ENCODE measurements at regions not wholly inside any gene's neighbourhood (a gene's known extent, or its start where the extent isn't known, plus 50 kb on each side); places are given as distances from the start of the nearest gene placed in this dataset.

DNA sequence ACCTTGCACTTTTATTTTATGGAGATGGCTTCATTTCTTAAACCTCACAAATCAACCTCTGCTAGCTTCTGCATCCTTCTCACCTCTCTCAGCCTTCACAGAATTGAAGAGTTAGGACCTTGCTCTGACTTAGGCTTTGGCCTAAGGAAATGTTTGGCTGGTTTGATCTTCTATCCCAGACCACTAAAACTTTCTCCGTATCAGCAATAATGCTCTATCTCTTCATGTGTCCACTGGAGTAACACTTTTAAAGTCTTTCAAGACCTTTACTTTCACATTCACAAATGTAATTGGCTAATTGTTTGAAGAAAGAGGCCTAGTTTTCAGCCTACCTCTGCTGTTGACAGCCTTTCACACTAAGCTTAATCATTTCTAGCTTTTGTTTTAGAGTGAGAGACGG, 212.9 kb downstream of the TTLL2 start:
- Histone ChIP-seq H3K4me1 (ENCODE audit: control insufficient read depth, insufficient read depth, low read length) (peaks cover under 1% of the 10 kb centered on the region), H3K27ac (ENCODE audit: low read depth, low read length) (no peak overlapping the region), H3K27me3 (ENCODE audit: control insufficient read depth, insufficient read depth, low read length, poor library complexity, severe bottlenecking) (no peaks in the 10 kb centered on the region), H3K4me3 (ENCODE audit: low read length) (no peak overlapping the region), H3K9ac (ENCODE audit: extremely low read depth, low read length, poor library complexity, severe bottlenecking) (no peak overlapping the region), H3K36me3 (ENCODE audit: control insufficient read depth, insufficient read depth, low read length) (no peaks in the 10 kb centered on the region), H3K9me3 (ENCODE audit: control insufficient read depth, low read length) (peaks cover 34% of the 10 kb centered on the region)
- Mint-ChIP-seq H3K4me3 (no peak overlapping the region), H3K4me1 (peaks cover 10% of the 10 kb centered on the region), H3K9me3 (peaks cover 41% of the 10 kb centered on the region), H3K27ac (no peak overlapping the region), H3K36me3 (ENCODE audit: low read depth) (no peaks in the 10 kb centered on the region), H3K27me3 (ENCODE audit: insufficient read depth) (no peaks in the 10 kb centered on the region)
- TF ChIP-seq, protein P1, sequence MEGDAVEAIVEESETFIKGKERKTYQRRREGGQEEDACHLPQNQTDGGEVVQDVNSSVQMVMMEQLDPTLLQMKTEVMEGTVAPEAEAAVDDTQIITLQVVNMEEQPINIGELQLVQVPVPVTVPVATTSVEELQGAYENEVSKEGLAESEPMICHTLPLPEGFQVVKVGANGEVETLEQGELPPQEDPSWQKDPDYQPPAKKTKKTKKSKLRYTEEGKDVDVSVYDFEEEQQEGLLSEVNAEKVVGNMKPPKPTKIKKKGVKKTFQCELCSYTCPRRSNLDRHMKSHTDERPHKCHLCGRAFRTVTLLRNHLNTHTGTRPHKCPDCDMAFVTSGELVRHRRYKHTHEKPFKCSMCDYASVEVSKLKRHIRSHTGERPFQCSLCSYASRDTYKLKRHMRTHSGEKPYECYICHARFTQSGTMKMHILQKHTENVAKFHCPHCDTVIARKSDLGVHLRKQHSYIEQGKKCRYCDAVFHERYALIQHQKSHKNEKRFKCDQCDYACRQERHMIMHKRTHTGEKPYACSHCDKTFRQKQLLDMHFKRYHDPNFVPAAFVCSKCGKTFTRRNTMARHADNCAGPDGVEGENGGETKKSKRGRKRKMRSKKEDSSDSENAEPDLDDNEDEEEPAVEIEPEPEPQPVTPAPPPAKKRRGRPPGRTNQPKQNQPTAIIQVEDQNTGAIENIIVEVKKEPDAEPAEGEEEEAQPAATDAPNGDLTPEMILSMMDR (conservative IDR thresholded peaks at IDR 0.05), result no peak
- no peak for DNase-seq
- WGBS, 2 experiments (ENCODE audit: insufficient coverage in 1 of 2, insufficient read length in 1 of 2), result 85 to 88% methylated on average over 1 to 2 of the region's 2 CpGs

DNA sequence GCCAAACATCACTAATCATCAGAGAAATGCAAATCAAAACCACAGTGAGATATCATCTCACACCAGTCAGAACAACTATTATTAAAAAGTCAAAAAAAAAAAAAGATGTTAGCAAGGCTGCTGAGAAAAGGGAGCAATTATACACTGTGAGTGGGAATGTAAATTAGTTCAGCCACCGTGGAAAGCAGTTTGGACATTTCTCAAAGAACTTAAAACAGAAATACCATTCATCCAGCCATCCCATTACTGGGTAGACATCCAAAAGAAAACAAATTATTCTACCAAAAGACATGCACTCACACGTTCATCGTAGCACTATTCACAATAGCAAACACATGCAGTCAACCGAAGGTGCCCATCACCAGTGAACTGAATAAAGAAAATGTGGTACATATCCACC, 213.9 kb downstream of the TTLL2 start:
- TF ChIP-seq, protein P1 (conservative IDR thresholded peaks at IDR 0.05), result no peak
- Mint-ChIP-seq H3K4me3 (no peak overlapping the region), H3K27me3 (ENCODE audit: insufficient read depth) (no peaks in the 10 kb centered on the region), H3K36me3 (ENCODE audit: low read depth) (no peaks in the 10 kb centered on the region), H3K27ac (no peak overlapping the region), H3K9me3 (peaks cover 33% of the 10 kb centered on the region), H3K4me1 (peaks cover 6% of the 10 kb centered on the region)
- no peaks in the 10 kb centered on the region for H3K27me3 ChIP-seq (ENCODE audit: control insufficient read depth, insufficient read depth, low read length, poor library complexity, severe bottlenecking)
- H3K4me1 ChIP-seq (ENCODE audit: control insufficient read depth, insufficient read depth, low read length), result no peaks in the 10 kb centered on the region
- H3K36me3 ChIP-seq (ENCODE audit: control insufficient read depth, insufficient read depth, low read length), result no peaks in the 10 kb centered on the region
- no peak overlapping the region for H3K4me3 ChIP-seq (ENCODE audit: low read length)
- no peak overlapping the region for H3K9ac ChIP-seq (ENCODE audit: extremely low read depth, low read length, poor library complexity, severe bottlenecking)
- no peak for DNase-seq
- H3K27ac ChIP-seq (ENCODE audit: low read depth, low read length), result no peak overlapping the region
- WGBS, 2 experiments (ENCODE audit: insufficient coverage in 1 of 2, insufficient read length in 1 of 2), result 87 to 89% methylated on average over 3 of the region's 4 CpGs
- peaks cover 34% of the 10 kb centered on the region for H3K9me3 ChIP-seq (ENCODE audit: control insufficient read depth, low read length)

DNA sequence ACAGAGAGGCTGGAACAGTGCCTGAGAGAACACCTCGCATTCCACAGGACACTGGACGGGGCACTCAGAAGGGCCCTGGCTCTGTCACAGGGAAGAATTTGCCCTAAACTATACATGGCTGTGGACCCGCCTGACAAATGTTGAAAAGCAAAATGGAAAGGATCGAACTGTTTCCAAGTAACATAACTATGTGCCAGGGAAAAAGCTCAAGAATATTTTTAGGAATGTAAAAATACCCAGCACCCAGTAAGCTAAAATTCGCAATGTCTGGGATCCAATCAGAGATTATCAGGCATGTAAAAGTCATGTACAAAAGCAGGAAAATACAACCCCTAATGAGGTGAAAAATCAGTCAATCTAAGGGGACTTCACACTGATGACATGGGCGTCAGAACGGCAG, 215.9 kb downstream of the TTLL2 start:
- WGBS, 2 experiments (ENCODE audit: insufficient coverage in 1 of 2, insufficient read length in 1 of 2), result 84 to 100% methylated on average over 4 to 7 of the region's 7 CpGs
- H3K4me3 Mint-ChIP-seq, result no peak overlapping the region

More for the DNA sequence above, 215.9 kb downstream of the TTLL2 start:
- peaks cover 14% of the 10 kb centered on the region for H3K9me3 ChIP-seq (ENCODE audit: control insufficient read depth, low read length)
- no peak overlapping the region for H3K9ac ChIP-seq (ENCODE audit: extremely low read depth, low read length, poor library complexity, severe bottlenecking)
- H3K27me3 Mint-ChIP-seq (ENCODE audit: insufficient read depth), result no peaks in the 10 kb centered on the region
- DNase-seq, result no peak
- no peaks in the 10 kb centered on the region for H3K27me3 ChIP-seq (ENCODE audit: control insufficient read depth, insufficient read depth, low read length, poor library complexity, severe bottlenecking)
- no peak overlapping the region for H3K27ac Mint-ChIP-seq
- H3K4me1 ChIP-seq (ENCODE audit: control insufficient read depth, insufficient read depth, low read length), result no peaks in the 10 kb centered on the region
- H3K36me3 Mint-ChIP-seq (ENCODE audit: low read depth), result no peaks in the 10 kb centered on the region
- H3K4me3 ChIP-seq (ENCODE audit: low read length), result no peak overlapping the region
- TF ChIP-seq, protein P1 (conservative IDR thresholded peaks at IDR 0.05), result no peak
- no peak overlapping the region for H3K27ac ChIP-seq (ENCODE audit: low read depth, low read length)
- peaks cover 6% of the 10 kb centered on the region for H3K4me1 Mint-ChIP-seq
- H3K9me3 Mint-ChIP-seq, result peaks cover 22% of the 10 kb centered on the region
- no peaks in the 10 kb centered on the region for H3K36me3 ChIP-seq (ENCODE audit: control insufficient read depth, insufficient read depth, low read length)

All from endodermal cell (in vitro differentiated cells).